ENCODE measurements at regions not wholly inside any gene's neighbourhood (a gene's known extent, or its start where the extent isn't known, plus 50 kb on each side); places are given as distances from the start of the nearest gene placed in this dataset.
A peak's percentile ranks its signal among the peaks of the same experiment; 100 is the strongest.

GRCh38 chr3:157793745-157794144 is 290.5 kb upstream of the VEPH1 start:
- H3K4me3 ChIP-seq (ENCODE audit: low read length), result no peak overlapping the region
- H3K9me3 ChIP-seq (ENCODE audit: low read length), result no peaks in the 10 kb centered on the region
- no peaks in the 10 kb centered on the region for H3K27me3 ChIP-seq (ENCODE audit: insufficient read depth, low read depth, low read length)
- no peaks in the 10 kb centered on the region for H3K9me2 ChIP-seq (ENCODE audit: insufficient read depth, low read length)
- no peaks in the 10 kb centered on the region for H3K79me2 ChIP-seq (replicated peaks; ENCODE audit: insufficient read depth, low read length)
- H3F3A ChIP-seq (ENCODE audit: insufficient read depth, low read length, poor library complexity, severe bottlenecking), result no peaks in the 10 kb centered on the region
- no peak overlapping the region for H3K27ac ChIP-seq (ENCODE audit: low read length)
- H2AFZ ChIP-seq (ENCODE audit: low read depth, low read length), result no peak overlapping the region
- no peak for TF ChIP-seq EP300 (conservative IDR thresholded peaks at IDR 0.05; ENCODE audit: poor library complexity, severe bottlenecking)
- H3K9ac ChIP-seq (ENCODE audit: low read length), result no peak overlapping the region
- H4K20me1 ChIP-seq (ENCODE audit: insufficient read depth), result no peaks in the 10 kb centered on the region
- no peaks in the 10 kb centered on the region for H3K36me3 ChIP-seq (ENCODE audit: insufficient read depth, low read length)
- H3K4me2 ChIP-seq (ENCODE audit: low read length), result no peak overlapping the region

- no peaks in the 10 kb centered on the region for H3K27me3 ChIP-seq (ENCODE audit: insufficient read depth, low read depth, low read length)
- no peak overlapping the region for H2AFZ ChIP-seq (ENCODE audit: low read depth, low read length)
- H3K4me2 ChIP-seq (ENCODE audit: low read length), result no peak overlapping the region
- no peak overlapping the region for H3K9ac ChIP-seq (ENCODE audit: low read length)
- no peaks in the 10 kb centered on the region for H3K9me2 ChIP-seq (ENCODE audit: insufficient read depth, low read length)
- no peaks in the 10 kb centered on the region for H3F3A ChIP-seq (ENCODE audit: insufficient read depth, low read length, poor library complexity, severe bottlenecking)
- no peaks in the 10 kb centered on the region for H3K9me3 ChIP-seq (ENCODE audit: low read length)
- TF ChIP-seq EZH2 (IDR thresholded peaks at IDR 0.05; ENCODE audit: borderline replicate concordance, insufficient read depth, low read length, poor library complexity, severe bottlenecking) (no peak), CTCF (IDR thresholded peaks at IDR 0.05; ENCODE audit: poor library complexity, severe bottlenecking) (no peak), EP300 (conservative IDR thresholded peaks at IDR 0.05; ENCODE audit: poor library complexity, severe bottlenecking) (no peak), POLR2AphosphoS5 (IDR thresholded peaks at IDR 0.05) (no peak), REST (IDR thresholded peaks at IDR 0.05; ENCODE audit: borderline replicate concordance) (no peak), TAF1 (IDR thresholded peaks at IDR 0.05; ENCODE audit: low read depth) (no peak), SMC3 (conservative IDR thresholded peaks at IDR 0.05; ENCODE audit: poor library complexity) (no peak), MXI1 (conservative IDR thresholded peaks at IDR 0.05; ENCODE audit: poor library complexity, severe bottlenecking) (no peak), RAD21 (conservative IDR thresholded peaks at IDR 0.05) (no peak)
- no peak overlapping the region for H3K4me3 ChIP-seq (ENCODE audit: low read length)
- no peaks in the 10 kb centered on the region for H3K36me3 ChIP-seq (ENCODE audit: insufficient read depth, low read length)
- H3K27ac ChIP-seq (ENCODE audit: low read length), result no peak overlapping the region
- no peaks in the 10 kb centered on the region for H4K20me1 ChIP-seq (ENCODE audit: insufficient read depth)
- H3K79me2 ChIP-seq (replicated peaks; ENCODE audit: insufficient read depth, low read length), result no peaks in the 10 kb centered on the region
Measured at GRCh38 chr3:157789162-157789561, 285.9 kb upstream of the VEPH1 start.

- Histone ChIP-seq H3K36me3 (ENCODE audit: insufficient read depth, low read length) (no peaks in the 10 kb centered on the region), H3K9ac (ENCODE audit: low read length) (no peak overlapping the region), H2AFZ (ENCODE audit: low read depth, low read length) (no peak overlapping the region)
Measured at GRCh38 chr3:157786618-157787017, 283.4 kb upstream of the VEPH1 start.

More at GRCh38 chr3:157786618-157787017, 283.4 kb upstream of the VEPH1 start:
- H3K27me3 ChIP-seq (ENCODE audit: insufficient read depth, low read depth, low read length), result no peaks in the 10 kb centered on the region
- H3K9me3 ChIP-seq (ENCODE audit: low read length), result no peaks in the 10 kb centered on the region
- no peak overlapping the region for H3K4me2 ChIP-seq (ENCODE audit: low read length)
- no peaks in the 10 kb centered on the region for H4K20me1 ChIP-seq (ENCODE audit: insufficient read depth)
- no peaks in the 10 kb centered on the region for H3K9me2 ChIP-seq (ENCODE audit: insufficient read depth, low read length)
- no peaks in the 10 kb centered on the region for H3F3A ChIP-seq (ENCODE audit: insufficient read depth, low read length, poor library complexity, severe bottlenecking)
- TF ChIP-seq REST (IDR thresholded peaks at IDR 0.05; ENCODE audit: borderline replicate concordance), result no peak
- peak; percentile 42 for TF ChIP-seq POLR2AphosphoS5 (IDR thresholded peaks at IDR 0.05)
- TF ChIP-seq EP300 (conservative IDR thresholded peaks at IDR 0.05; ENCODE audit: poor library complexity, severe bottlenecking), result peak; percentile 55
- H3K27ac ChIP-seq (ENCODE audit: low read length), result no peak overlapping the region
- no peak overlapping the region for H3K4me3 ChIP-seq (ENCODE audit: low read length)
- no peaks in the 10 kb centered on the region for H3K79me2 ChIP-seq (replicated peaks; ENCODE audit: insufficient read depth, low read length)
